ENCODE measurements at regions not wholly inside any gene's neighbourhood (a gene's known extent, or its start where the extent isn't known, plus 50 kb on each side); places are given as distances from the start of the nearest gene placed in this dataset.
"Not testable (repeated sequence)": the region's sequence is repeated elsewhere in the genome, so short reads cannot be mapped to it uniquely, and the experiment has no call there.

DNA sequence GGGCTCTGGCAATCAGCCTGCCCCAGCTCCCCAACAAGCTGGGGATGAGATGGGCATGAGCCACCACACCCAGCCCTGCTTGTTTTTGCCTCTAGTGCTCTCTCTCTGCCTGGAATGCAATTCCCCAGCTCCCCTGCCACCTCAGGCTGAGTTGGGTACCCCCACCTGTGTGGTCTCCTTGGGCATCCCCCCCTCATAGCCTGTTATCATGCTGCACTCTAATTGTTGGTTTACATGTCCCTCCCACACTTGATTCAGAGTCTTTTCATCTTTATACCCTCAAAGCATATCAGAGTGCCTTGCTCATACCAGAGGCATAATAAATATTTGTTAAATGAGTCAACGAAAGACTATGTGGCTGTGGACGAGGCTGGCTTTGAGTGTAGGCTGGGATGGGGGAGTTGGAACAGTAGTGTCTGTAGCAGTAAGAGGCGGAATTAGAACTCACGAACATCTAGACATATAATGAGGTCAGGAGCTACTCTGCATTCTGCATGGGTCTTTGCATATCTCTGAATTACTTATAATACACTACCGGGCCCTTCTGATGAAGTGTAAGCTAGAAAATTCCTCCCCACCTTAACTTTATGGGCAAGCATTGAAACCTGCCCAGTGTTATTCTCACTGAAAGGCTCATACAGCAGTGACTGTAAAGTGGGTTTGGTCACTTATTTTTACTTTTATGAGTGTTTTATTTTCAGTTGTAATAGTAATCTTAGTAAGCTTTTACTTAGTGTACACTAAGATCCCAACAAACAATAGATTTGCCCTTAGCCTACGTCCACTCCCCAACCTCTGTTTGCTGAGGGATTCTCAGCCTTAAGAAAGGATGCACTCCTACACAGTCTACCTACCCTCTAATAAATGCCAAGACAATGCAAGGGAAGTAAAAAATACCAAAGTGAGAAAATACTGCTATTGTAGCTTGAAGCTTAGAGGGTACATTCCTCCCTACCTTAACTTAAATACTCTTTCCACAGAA, 58.7 kb downstream of the EDN1 start:
- no peak for DNase-seq (ENCODE audit: low read depth in 3 of 3)

DNA sequence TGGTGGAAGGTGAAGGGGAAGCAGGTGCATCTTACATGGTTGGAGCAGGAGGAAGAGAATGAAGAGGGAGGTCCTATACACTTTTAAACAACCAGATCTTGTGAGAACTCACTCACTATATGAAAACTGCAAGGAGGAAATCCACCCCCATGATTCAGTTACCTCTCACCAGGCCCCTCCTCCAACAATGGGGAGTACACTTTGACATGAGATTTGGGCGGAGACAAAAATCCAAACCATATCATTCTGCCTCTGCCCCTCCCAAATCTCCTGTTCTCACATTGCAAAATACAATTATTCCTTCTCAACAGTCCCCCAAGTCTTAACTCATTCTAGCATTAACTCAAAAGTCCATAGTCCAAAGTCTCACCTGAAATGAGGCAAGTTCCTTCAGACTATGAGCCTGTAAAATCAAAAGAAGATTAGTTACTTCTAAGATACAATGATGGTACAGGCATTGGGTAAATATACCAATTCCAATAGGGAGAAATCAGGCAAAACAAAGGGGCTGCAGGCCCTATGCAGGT, 60.5 kb downstream of the EDN1 start:
- no peak for DNase-seq (ENCODE audit: low read depth in 3 of 3)

DNA sequence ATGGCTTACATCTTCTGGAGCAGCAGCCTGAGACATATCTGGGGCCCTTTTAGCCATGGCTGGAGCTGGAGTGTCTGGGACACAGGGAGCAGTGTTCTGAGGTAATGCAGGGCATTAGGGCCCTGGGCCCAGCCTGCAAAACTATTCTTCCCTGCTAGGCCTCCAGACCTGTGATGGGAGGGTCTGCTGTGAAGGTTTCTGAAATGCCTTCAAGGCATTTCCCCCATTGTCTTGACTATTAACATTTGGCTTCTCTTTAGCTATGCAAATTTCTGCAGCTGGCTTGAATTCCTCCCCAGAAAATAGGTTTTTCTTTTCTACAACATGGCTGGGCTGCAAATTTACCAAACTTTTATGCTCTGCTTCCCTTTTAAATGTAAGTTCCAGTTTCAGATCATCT, 61.5 kb downstream of the EDN1 start:
- DNase-seq (ENCODE audit: low read depth in 3 of 3): no peak

DNA sequence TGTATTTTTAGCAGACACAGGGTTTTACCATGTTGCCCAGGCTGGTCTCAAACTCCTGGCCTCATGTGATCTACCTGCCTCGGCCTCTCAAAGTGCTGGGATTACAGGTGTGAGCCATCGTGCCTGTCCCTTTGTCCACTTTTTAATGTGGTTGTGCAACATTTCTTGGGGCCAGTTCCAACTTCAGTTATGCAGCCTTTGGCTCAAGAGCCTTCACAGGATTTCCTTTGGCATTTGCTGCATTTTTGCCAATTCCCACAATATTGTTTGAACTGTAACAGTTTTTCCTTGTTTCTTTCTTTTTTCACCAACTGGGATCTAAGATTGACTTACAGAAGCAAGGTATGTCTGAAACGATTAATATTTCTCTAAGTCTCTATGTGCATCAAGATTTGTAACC, 63.6 kb downstream of the EDN1 start:
- DNase-seq (ENCODE audit: low read depth in 3 of 3): no peak

DNA sequence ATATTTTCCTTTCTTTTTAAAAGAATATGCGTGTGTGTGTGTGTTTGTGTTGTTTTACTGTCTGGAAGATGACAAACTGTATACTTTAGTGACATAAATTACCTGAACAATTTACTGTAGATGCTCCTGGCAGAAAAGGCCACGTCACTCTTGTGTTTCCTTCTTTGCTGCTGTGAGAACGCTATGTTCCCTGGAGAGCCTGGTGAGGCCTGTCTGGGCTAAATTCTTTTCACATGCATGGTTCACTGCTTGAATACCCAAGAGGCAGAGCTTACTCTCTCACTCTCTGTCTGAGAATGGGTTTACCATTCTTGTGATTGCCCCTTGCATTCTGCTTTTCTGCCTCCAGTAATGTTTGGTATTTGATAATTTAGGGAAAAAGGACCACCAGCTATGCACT, 64.3 kb downstream of the EDN1 start:
- DNase-seq (ENCODE audit: low read depth in 3 of 3): no peak

DNA sequence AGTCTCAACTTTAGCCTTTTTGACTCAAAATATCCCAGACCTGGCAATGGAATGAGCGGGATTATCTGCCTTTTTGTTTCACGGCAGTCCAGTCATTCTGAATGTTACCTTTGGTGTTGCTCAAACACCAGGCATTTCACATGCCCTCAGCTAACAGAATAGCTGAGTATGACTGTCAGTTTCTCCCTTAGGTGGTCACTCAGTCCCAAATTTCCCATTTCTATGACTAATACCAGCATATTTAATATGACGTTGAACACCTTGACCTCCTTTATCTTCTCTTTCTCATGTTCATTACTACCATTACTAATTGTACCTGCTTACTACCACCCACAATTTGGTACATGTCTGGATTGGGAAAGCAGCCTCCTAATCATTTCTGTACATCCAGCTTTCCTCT, 65.2 kb downstream of the EDN1 start:
- DNase-seq (ENCODE audit: low read depth in 3 of 3): no peak

DNA sequence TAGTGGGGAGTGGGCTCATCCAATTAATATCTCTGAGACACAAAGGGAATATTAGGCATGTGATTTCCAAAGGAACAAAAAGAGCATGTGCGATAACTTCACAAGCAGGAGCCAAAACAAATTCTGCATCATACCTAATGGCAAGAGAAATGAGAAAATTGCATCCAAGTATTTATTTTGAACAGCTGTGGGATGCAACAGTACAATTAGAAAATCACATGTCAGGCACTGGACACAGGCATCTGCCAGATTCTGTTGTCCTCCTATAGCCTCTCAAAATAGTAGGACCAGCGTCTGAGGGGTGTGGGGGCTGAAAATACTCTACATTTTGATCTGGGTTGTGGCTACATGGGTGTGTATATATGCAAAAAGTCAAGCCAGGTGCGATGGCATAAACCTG, 66.3 kb downstream of the EDN1 start:
- no peak for DNase-seq (ENCODE audit: low read depth in 3 of 3)

DNA sequence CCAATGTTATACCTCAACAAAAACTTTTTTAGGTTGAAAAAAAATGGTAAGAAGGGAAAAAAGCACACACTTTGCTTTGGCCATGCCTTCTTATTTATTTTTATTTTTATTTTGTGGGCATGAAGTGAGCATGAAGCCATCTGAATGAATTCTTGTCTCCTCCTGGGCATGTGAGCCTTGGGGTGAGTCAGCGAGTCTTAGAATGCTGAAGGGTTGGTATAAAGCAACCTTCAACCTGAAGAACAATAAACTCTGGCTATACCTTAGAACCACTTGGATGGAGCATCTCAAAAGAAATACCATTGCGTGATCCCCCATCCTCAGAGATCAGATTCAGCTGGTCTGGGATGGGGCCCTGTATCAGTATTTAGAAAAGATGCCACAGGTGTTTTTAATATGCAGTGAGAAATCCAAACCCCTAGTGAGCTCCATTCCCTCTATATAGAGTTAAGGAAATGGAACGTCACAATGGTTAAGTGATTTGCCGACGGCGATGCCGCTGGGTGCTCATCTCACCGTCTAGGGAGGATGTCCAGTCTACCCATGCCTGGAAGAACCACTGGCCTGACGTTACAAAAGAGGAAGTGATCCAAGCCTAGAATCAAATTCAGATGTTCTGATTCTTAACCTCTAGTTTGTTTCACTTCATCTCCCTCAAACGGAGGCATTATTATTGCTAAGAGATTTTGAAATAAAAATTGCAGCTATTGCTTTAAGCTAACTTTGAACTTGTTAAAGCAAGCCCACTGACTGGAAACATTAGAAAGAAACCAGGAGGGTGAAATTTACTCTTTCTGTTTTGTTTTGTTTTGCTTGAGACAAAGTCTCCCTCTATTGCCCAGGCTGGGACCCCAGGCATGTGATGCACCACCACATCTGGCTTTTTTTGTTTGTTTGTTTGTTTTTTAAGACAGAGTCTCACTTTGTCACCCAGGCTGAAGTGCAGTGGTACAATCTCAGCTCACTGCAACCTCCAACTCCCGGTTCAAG, 67.1 kb downstream of the EDN1 start:
- no peak for DNase-seq (ENCODE audit: low read depth in 3 of 3)

DNA sequence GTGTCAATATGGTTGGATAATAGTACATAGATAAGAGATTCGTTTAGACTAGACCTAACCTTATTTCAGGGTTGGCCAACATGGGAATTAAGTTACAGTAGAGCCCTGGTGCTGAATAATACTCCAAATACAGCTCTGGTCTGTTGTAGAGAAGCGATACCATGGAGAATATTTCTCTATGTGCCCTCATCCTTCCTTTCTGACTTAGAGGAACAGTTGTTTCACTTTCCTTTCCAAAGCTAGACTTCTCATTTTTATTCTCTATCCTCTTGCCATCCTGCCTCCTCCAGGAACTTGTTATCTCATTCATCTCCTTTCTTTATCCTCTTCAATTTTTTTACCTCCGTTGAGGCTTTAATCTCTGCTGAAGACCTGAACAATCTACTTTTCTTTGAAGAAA, 68.9 kb downstream of the EDN1 start:
- DNase-seq (ENCODE audit: low read depth in 3 of 3): no peak

DNA sequence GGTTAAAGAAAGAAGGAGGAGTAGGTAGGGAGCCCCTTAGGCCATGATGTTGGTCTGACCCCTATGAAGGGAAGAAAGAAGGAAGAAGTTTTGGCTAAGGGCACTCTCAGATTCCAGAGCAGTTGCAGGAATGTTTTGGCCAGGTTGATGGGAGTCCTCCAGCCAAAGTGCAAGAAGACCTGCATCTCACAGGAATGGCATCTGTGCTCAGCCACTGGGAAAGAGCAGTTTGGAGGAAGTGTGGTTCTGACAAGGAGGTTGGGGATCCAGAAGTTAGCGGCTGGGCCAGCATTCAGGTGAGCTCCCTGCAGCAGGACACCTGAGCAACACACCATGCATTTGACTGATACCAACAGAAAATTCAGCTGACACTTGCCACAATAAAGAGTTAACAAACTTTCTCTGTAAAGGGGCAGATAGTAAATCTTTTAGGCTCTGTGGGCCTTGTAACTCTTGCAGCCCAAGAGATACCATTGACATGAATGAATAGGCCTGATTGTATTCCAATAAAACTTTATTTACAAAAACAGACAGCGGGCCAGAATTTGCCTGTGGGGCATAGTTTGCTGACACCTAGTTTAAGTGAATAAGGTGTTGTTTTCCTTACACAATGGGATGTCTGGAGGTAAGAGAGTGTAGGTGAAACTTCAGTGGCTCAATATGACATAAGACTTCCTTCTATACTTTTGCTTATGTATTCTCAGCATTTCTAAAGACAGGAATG, 71.0 kb downstream of the EDN1 start:
- no peak for DNase-seq (ENCODE audit: low read depth in 3 of 3)

DNA sequence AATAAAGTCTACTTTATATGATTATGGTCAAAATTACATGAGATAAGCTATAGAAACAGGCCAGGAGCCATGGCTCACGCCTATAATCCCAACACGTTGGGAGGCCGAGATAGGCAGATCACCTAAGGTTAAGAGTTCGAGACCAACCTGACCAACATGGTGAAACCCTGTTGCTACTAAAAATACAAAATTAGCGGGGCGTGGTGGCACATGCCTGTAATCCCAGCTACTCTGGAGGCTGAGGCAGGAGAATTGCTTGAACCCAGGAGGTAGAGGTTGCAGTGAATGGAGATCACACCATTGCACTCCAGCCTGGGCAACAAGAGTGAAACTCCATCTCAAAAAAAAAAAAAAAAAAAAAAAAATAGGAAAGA, 73.1 kb downstream of the EDN1 start:
- DNase-seq (ENCODE audit: low read depth in 3 of 3): not testable (repeated sequence)

DNA sequence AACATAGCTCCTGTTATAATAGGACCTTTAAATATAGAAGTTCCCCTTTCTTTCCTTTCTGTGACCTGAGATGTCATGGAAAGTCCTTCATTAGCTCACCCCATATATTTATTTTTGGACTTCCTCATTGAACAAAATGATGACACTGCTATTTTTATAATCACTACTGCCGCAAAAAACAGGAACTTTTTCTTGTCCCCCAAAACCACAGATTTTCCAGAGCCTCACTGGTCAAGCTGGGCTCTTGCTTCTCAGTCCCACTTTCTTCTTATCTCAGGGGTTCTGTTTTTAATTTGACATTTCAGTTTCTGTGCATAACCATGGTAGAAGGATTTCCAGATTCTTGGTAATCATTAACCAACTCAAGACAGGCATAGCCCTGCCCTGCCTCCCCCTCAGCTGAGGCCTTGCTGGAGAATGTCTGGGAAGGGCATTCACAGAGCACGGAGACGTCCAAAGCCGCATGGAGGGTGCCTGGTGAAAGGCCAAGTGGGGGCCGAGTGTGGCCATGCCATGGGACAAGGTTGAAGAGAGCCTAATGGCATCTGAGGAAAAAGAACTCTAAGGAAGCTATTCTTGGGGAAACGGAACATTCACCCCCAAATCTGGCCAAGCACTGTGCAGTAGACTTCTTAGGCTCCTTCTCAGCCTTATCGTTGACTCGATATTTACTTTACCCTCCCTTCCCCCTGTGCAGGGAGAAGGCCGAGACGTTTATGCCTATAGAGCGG, 73.7 kb downstream of the EDN1 start:
- DNase-seq (ENCODE audit: low read depth in 3 of 3): no peak

DNA sequence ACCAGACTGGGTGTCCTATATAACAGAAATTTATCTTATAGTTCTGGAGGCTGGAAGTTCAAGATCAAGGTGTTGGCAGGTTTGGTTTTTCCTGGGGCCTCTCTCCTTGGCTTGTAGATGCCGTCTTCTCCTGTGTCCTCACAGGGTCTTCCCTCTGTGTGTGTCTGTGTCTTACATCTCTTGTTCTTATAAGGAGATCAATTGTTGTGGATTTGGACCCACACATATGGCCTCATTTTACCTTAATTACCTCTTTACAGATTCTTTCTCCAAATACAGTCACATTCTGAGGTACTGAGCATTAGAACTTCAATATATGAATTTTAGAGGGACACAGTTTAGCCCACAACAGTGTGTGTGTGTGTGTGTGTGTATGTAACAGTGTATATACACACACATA, 74.5 kb downstream of the EDN1 start:
- no peak for DNase-seq (ENCODE audit: low read depth in 3 of 3)

DNA sequence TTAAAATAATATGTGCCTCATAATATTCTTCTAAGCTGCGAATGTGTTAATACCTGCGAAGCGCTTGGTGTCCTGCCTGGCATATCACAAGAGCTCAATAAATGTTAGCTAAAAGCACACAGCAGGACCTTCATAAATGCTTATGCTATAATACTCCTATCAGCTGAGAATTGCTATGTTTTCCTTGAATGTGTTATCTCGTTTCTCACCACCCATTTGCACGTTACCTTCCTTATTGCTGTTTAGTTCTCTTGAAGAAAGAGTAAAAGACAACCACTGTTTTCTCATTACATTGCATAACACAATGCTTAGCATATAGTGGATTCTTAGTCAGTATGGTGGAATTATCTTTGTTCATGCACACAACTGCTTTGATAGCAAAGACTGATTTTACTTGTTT, 76.6 kb downstream of the EDN1 start:
- no peak for DNase-seq (ENCODE audit: low read depth in 3 of 3)

DNA sequence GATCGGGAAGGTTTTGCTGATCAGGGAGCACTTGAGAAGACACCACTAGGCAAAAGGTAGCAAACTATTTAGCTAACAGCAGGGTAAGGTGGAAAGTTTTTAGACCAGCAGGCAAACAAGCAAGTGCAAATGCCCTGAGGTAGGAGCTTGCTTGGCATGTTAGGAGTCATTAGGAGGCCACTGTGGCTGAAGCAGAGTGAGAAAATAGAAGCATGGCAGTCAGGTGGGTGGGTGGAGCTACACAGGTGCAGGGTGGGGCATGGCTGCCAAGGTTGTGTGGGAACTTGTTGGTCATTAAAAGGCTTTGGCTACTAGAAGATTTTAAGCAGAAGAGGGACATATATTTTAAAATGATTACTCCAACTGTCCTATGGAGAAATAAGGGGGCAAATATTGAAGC, 77.3 kb downstream of the EDN1 start:
- DNase-seq (ENCODE audit: low read depth in 3 of 3): no peak

DNA sequence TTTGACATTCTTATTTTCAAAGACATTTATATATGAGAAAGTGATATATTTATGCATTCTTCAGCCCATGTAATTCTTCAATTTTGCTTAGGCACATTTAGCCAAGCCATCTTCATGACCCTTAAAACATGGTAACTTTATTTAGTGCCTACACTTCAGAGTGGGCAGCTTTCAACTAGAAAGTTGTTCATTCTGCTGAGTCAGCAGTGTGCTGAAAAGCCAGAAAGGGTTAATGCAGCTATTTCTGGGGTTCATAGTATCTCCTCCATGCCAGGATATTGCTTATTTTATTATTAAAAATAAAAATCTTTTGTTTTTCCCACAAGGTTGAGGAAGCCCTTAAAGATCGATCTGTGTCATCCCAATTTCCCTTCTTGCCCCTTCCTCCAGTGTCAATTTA, 79.2 kb downstream of the EDN1 start:
- no peak for DNase-seq (ENCODE audit: low read depth in 3 of 3)

DNA sequence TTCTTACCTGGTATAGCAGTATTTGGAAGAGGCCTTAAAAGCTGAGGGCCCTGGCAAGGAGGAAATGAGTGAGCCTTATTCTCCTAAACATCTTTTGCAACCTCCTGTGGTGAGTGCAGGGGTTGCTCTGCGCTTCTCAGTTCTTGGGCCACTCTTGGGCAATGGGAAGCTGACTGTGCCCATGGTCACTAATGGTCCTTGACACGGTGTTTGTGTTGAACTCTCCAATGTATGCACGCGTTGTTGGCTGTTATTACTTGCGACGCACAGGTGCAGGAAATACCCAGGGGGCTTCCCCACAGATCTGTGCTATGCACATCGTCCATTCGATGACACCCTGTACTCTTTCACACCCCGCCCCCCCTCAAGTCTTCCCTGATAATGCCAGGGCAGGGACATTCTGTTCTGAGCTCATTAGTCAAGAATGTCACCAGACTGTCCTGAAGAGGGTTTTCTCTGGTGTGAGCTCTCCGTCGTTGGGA, 79.7 kb downstream of the EDN1 start:
- DNase-seq (ENCODE audit: low read depth in 3 of 3): no peak

DNA sequence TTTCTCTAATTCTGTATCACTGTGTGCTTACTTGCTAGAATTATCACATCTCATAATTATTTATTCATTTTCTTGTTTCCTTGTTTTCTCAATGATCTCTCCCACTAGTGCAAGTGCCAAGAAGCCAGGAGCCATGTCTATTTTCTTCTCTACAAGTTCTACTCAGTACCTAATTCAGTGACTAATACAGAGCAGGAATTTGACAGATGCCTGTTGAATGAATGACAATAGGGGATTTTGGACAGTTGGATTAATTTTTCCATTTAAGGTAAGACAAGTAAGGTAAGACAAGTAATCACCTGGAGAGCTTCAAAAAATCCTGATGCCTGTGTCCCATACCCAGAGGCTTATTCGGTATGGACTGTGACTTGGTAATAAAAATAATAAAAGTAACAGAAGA, 81.0 kb downstream of the EDN1 start:
- DNase-seq (ENCODE audit: low read depth in 3 of 3): no peak

DNA sequence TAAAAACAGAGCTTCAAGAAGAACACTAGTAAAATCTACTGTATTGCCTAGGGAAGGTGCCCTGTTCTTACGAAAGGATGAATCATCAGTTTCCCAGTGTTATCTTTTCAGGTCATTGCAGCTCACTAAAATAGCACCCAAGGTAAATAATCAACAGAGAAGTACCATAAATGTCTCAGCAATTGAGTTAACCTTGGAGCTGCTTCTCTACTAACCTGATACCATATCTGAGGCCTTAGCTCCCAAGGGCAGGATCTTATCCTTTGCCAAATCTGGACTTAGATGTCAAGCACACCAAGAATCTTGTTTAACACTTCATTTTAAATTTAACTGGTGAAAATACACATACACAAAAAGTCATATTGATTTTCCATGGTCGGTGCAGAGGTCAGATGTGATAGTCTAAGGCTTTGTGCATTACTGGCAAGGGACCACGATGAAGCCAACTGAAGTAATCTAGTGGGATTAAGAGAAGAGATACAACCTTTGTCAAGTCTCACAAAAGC, 81.5 kb downstream of the EDN1 start:
- DNase-seq (ENCODE audit: low read depth in 3 of 3): no peak

DNA sequence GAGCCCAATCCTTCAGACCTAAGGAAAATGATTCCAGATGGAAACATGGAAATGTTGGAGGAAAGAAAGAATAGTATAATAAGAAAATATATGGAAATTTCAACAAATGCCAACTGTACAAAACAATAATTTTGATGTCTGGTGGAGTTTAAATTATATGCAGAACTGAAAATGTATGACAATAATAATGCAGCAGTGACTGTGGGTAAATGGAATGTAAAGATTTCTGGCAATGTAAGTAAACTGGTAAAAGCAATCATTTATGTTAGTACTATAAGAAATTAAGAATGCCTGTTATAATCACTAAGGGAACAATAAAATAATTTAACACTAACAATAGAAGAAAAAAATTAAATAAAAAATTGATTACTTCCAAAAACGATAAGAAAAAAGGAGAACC, 89.0 kb downstream of the EDN1 start:
- no peak for DNase-seq (ENCODE audit: low read depth in 3 of 3)

DNA sequence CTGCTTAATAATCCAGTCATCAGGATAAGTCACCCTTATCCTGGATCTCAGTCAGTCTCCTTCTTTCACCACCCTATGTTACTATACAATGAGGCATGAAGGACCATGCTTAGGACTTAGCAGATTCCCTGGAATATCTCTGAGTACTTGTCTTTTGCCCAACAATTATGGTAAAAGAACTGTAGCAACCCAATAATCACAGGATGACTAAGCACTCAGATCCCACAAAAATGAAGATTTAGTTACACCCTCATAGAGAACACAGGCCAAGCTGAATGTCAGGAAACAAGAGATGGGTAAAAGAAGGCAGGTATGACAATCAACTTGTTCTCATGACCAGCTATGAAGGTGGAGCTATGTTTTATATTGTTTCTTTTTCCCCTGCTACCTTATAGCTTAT, 91.4 kb downstream of the EDN1 start:
- no peak for DNase-seq (ENCODE audit: low read depth in 3 of 3)
